ENCODE measurements at regions not wholly inside any gene's neighbourhood (a gene's known extent, or its start where the extent isn't known, plus 50 kb on each side); places are given as distances from the start of the nearest gene placed in this dataset.
A peak's percentile ranks its signal among the peaks of the same experiment; 100 is the strongest.

GRCh38 chr4:41451961-41452360, 86.0 kb upstream of the LIMCH1 start:
- no peak for DNase-seq (ENCODE audit: low spot score)
- Histone ChIP-seq H3K4me1 (replicated peaks) (peaks cover 2% of the 10 kb centered on the region), H3K36me3 (no peaks in the 10 kb centered on the region), H3K9me3 (no peaks in the 10 kb centered on the region), H3K27me3 (replicated peaks; ENCODE audit: insufficient read depth) (no peaks in the 10 kb centered on the region), H3K4me3 (no peak overlapping the region), H3K27ac (no peak overlapping the region)
- no peak for TF ChIP-seq POLR2A (IDR thresholded peaks at IDR 0.05)
- TF ChIP-seq POLR2AphosphoS5 (IDR thresholded peaks at IDR 0.05): no peak
- no peak for TF ChIP-seq CTCF (IDR thresholded peaks at IDR 0.05)
- WGBS: 89% methylated on average over 3 of the region's 3 CpGs
- intact Hi-C loops (cut with DNase I): no loop called here

GRCh38 chr4:41452484-41453225, 85.3 kb upstream of the LIMCH1 start:
- Histone ChIP-seq H3K27ac (no peak overlapping the region), H3K36me3 (no peaks in the 10 kb centered on the region), H3K4me3 (no peak overlapping the region), H3K4me1 (replicated peaks) (peaks cover 2% of the 10 kb centered on the region), H3K9me3 (no peaks in the 10 kb centered on the region), H3K27me3 (replicated peaks; ENCODE audit: insufficient read depth) (no peaks in the 10 kb centered on the region)
- DNase-seq (ENCODE audit: low spot score): no peak
- TF ChIP-seq POLR2AphosphoS5 (IDR thresholded peaks at IDR 0.05) (peak; percentile 35), POLR2A (IDR thresholded peaks at IDR 0.05) (no peak), CTCF (IDR thresholded peaks at IDR 0.05) (no peak)
- 69% methylated on average over 6 of the region's 6 CpGs for WGBS
- intact Hi-C loops (cut with DNase I): no loop called here

GRCh38 chr4:41454423-41454822, 83.5 kb upstream of the LIMCH1 start:
- 51% methylated on average over 4 of the region's 4 CpGs for WGBS
- DNase-seq (ENCODE audit: low spot score): no peak
- intact Hi-C loops (cut with DNase I): no loop called here

GRCh38 chr4:41455206-41455605, 82.8 kb upstream of the LIMCH1 start:
- intact Hi-C loops (cut with DNase I): no loop called here
- WGBS: 46% methylated on average over 3 of the region's 3 CpGs
- no peak for TF ChIP-seq CTCF (IDR thresholded peaks at IDR 0.05)
- TF ChIP-seq POLR2AphosphoS5 (IDR thresholded peaks at IDR 0.05): no peak
- TF ChIP-seq POLR2A (IDR thresholded peaks at IDR 0.05): no peak
- Histone ChIP-seq H3K4me3 (no peak overlapping the region), H3K9me3 (no peaks in the 10 kb centered on the region), H3K27ac (no peak overlapping the region), H3K36me3 (no peaks in the 10 kb centered on the region), H3K4me1 (replicated peaks) (peaks cover 2% of the 10 kb centered on the region), H3K27me3 (replicated peaks; ENCODE audit: insufficient read depth) (no peaks in the 10 kb centered on the region)
- no peak for DNase-seq (ENCODE audit: low spot score)

More at GRCh38 chr4:41454423-41454822, 83.5 kb upstream of the LIMCH1 start:
- Histone ChIP-seq H3K27me3 (replicated peaks; ENCODE audit: insufficient read depth) (no peaks in the 10 kb centered on the region), H3K4me1 (replicated peaks) (peaks cover 2% of the 10 kb centered on the region), H3K4me3 (no peak overlapping the region), H3K36me3 (no peaks in the 10 kb centered on the region), H3K27ac (no peak overlapping the region), H3K9me3 (no peaks in the 10 kb centered on the region)
- TF ChIP-seq POLR2AphosphoS5 (IDR thresholded peaks at IDR 0.05) (no peak), CTCF (IDR thresholded peaks at IDR 0.05) (no peak), POLR2A (IDR thresholded peaks at IDR 0.05) (no peak)

GRCh38 chr4:41456559-41457101, 81.3 kb upstream of the LIMCH1 start:
- no peaks in the 10 kb centered on the region for H3K9me3 ChIP-seq

More at GRCh38 chr4:41456559-41457101, 81.3 kb upstream of the LIMCH1 start:
- intact Hi-C loops (cut with DNase I): no loop called here
- TF ChIP-seq CTCF (IDR thresholded peaks at IDR 0.05) (no peak), POLR2AphosphoS5 (IDR thresholded peaks at IDR 0.05) (no peak), POLR2A (IDR thresholded peaks at IDR 0.05) (no peak)
- H3K4me1 ChIP-seq (replicated peaks): peaks cover 2% of the 10 kb centered on the region
- H3K36me3 ChIP-seq: no peaks in the 10 kb centered on the region
- WGBS: 77% methylated on average over 4 of the region's 4 CpGs
- no peaks in the 10 kb centered on the region for H3K27me3 ChIP-seq (replicated peaks; ENCODE audit: insufficient read depth)
- no peak overlapping the region for H3K27ac ChIP-seq
- no peak for DNase-seq (ENCODE audit: low spot score)
- no peak overlapping the region for H3K4me3 ChIP-seq

All from prostate gland (tissue), 2 donors.